OCI-LY3 (cell line): ENCODE measurements at regions not wholly inside any gene's neighbourhood (a gene's known extent, or its start where the extent isn't known, plus 50 kb on each side); places are given as distances from the start of the nearest gene placed in this dataset.

Source experiments
- H2AFZ ChIP-seq: fragments of 200-600, 300-600 bp; shearing (Covaris generic); 2 replicates; pipeline ENCODE4 v1.6.0; 2014; ENCODE audit warnings: antibody characterized with exemption, low read depth, low read length
- H3K27ac ChIP-seq: fragments of 200-600, 300-600 bp; sonication (generic); 2 replicates; pipeline ENCODE4 v1.5.1; 2014; ENCODE audit warnings: mild to moderate bottlenecking, low read length, moderate library complexity, mixed read lengths
- H3K27me3 ChIP-seq: fragments of 200-600, 300-600 bp; sonication (generic); 2 replicates; pipeline ENCODE4 v1.6.1; 2014; ENCODE audit warnings: low read depth, low read length, mixed read lengths
- H3K36me3 ChIP-seq: fragments of 200-600, 300-600 bp; sonication (generic); replicated peaks from 2 replicates; pipeline ENCODE3; 2014; ENCODE audit warnings: low read depth, low read length, mixed read lengths
- H3K4me1 ChIP-seq: fragments of 300-600, 200-600 bp; sonication (generic); 2 replicates; pipeline ENCODE4 v1.6.1; 2014; ENCODE audit warnings: low read length, mixed read lengths
- H3K4me2 ChIP-seq: fragments of 200-600, 300-600 bp; sonication (generic); 2 replicates; pipeline ENCODE4 v1.6.1; 2014; ENCODE audit warnings: low read length, mixed read lengths
- H3K4me3 ChIP-seq: fragments of 300-600, 200-600 bp; sonication (generic); 2 replicates; pipeline ENCODE4 v1.5.1; 2014; ENCODE audit warnings: antibody characterized with exemption, mild to moderate bottlenecking, low read length, moderate library complexity
- H3K79me2 ChIP-seq: fragments of 300-600, 200-600 bp; shearing (Covaris generic); 2 replicates; pipeline ENCODE4 v1.6.1; 2014; ENCODE audit warnings: mild to moderate bottlenecking, low read length, mixed read lengths
- H3K9ac ChIP-seq: fragments of 300-600, 200-600 bp; shearing (Covaris generic); 2 replicates; pipeline ENCODE4 v1.6.0; 2014; ENCODE audit warnings: mild to moderate bottlenecking, low read length, moderate library complexity
- H3K9me3 ChIP-seq: fragments of 200-600, 300-600 bp; shearing (Covaris generic); 2 replicates; pipeline ENCODE4 v1.6.1; 2014; ENCODE audit warnings: low read length, mixed read lengths; ENCODE audit not compliant: insufficient read depth
- H4K20me1 ChIP-seq: fragments of 200-600, 300-600 bp; sonication (generic); 2 replicates; pipeline ENCODE4 v1.6.1; 2016; ENCODE audit warnings: low read length, mixed read lengths; ENCODE audit not compliant: insufficient read depth
- EZH2phosphoT487 ChIP-seq: fragments of 200-600 bp; shearing (Covaris generic); IDR thresholded peaks from 2 replicates; pipeline ENCODE4 v1.6.1; 2018; ENCODE audit warnings: antibody characterized with exemption, mixed run types, low read depth
- TF ChIP-seq, protein P1 (sequence below): fragments of 200-600, 300-600 bp; sonication (generic); IDR thresholded peaks from 2 replicates; pipeline ENCODE4 v1.5.1; 2014; ENCODE audit warnings: antibody characterized with exemption, low read length, low read depth

DNA sequence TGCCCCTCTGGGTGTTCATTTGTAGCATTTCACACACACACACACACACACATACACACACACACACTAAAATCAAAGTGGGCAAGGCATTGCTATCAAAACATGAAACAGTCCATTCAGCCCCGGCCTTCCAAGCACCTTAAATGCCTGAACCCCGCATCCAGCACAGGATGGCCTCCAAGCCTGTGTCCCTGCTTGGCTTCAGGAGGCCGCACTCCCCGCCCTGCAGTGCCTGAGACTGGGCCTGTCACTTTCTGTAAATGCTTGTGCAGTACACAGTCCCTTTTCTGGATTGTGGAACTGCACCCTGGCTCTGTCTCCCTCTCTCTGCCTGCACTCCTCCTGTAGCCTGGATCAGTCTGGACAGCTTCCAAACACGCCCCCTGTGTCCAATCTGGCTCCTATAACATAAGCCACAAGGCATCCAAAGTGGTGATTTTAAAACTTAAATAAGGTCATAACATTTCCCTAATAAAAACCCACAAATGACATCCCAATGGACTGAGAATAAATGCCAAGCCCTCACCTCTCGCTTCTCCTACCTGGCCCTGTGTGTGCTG is 972.2 kb upstream of the TMEM132C start:
- TF ChIP-seq EZH2phosphoT487: no peak
- TF ChIP-seq, protein P1, sequence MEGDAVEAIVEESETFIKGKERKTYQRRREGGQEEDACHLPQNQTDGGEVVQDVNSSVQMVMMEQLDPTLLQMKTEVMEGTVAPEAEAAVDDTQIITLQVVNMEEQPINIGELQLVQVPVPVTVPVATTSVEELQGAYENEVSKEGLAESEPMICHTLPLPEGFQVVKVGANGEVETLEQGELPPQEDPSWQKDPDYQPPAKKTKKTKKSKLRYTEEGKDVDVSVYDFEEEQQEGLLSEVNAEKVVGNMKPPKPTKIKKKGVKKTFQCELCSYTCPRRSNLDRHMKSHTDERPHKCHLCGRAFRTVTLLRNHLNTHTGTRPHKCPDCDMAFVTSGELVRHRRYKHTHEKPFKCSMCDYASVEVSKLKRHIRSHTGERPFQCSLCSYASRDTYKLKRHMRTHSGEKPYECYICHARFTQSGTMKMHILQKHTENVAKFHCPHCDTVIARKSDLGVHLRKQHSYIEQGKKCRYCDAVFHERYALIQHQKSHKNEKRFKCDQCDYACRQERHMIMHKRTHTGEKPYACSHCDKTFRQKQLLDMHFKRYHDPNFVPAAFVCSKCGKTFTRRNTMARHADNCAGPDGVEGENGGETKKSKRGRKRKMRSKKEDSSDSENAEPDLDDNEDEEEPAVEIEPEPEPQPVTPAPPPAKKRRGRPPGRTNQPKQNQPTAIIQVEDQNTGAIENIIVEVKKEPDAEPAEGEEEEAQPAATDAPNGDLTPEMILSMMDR: no peak
- H3K9me3 ChIP-seq: no peaks in the 10 kb centered on the region
- no peaks in the 10 kb centered on the region for H3K4me1 ChIP-seq
- no peak overlapping the region for H3K4me2 ChIP-seq
- H3K27ac ChIP-seq: no peak overlapping the region
- H3K36me3 ChIP-seq: no peaks in the 10 kb centered on the region
- no peaks in the 10 kb centered on the region for H3K79me2 ChIP-seq
- H3K27me3 ChIP-seq: peaks cover 6% of the 10 kb centered on the region
- no peak overlapping the region for H3K9ac ChIP-seq
- no peak overlapping the region for H3K4me3 ChIP-seq
- no peak overlapping the region for H2AFZ ChIP-seq
- no peaks in the 10 kb centered on the region for H4K20me1 ChIP-seq

DNA sequence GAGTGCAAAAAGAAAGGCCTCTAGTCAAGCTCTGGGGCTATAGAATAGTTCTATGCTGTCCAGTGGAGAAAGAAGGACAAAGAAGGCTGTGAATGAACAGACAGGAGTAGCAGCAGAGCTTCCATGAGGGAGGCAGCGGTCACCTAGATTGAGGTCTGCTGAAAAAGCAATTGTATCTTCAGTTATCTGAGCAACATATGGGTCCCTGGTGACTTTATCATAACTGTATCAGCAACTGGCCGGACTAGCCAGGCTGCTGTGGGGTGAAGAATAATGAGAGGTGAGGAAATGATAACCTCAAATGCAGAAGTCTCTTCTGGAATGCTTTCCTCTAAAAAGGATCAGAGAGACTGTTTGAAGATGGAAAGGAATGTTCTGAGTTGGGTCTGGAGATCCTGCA is 971.3 kb upstream of the TMEM132C start:
- Histone ChIP-seq H4K20me1 (no peaks in the 10 kb centered on the region), H2AFZ (no peak overlapping the region), H3K9me3 (no peaks in the 10 kb centered on the region), H3K4me2 (no peak overlapping the region), H3K36me3 (no peaks in the 10 kb centered on the region), H3K27ac (no peak overlapping the region), H3K79me2 (no peaks in the 10 kb centered on the region), H3K4me3 (no peak overlapping the region), H3K9ac (no peak overlapping the region), H3K27me3 (peaks cover 6% of the 10 kb centered on the region), H3K4me1 (no peaks in the 10 kb centered on the region)
- TF ChIP-seq, protein P1: no peak
- TF ChIP-seq EZH2phosphoT487: no peak

DNA sequence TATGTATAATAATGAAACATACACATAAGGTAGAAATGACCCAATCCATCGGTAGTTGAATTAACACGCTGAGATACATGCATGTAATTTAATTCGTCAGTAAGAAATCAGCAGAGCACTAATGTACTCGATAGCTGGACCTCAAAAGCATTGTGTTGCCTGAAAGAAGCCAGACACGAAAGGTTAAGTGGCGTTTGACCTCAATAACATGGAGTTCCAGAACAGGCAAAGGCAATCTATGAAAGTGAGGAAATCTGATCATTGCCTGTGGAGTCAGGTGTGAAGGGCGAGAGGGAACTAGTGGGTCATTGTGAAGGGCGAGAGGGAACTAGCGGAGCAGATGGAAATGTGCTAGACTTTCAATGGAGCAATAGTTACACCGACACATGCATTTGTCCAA is 970.4 kb upstream of the TMEM132C start:
- no peak overlapping the region for H3K27ac ChIP-seq
- no peaks in the 10 kb centered on the region for H4K20me1 ChIP-seq
- no peaks in the 10 kb centered on the region for H3K4me1 ChIP-seq
- H3K27me3 ChIP-seq: peaks cover 6% of the 10 kb centered on the region
- TF ChIP-seq, protein P1: no peak
- TF ChIP-seq EZH2phosphoT487: no peak
- H3K36me3 ChIP-seq: no peaks in the 10 kb centered on the region
- H3K4me2 ChIP-seq: no peak overlapping the region
- H3K9me3 ChIP-seq: no peaks in the 10 kb centered on the region
- H2AFZ ChIP-seq: no peak overlapping the region
- H3K4me3 ChIP-seq: no peak overlapping the region
- H3K79me2 ChIP-seq: no peaks in the 10 kb centered on the region
- no peak overlapping the region for H3K9ac ChIP-seq

DNA sequence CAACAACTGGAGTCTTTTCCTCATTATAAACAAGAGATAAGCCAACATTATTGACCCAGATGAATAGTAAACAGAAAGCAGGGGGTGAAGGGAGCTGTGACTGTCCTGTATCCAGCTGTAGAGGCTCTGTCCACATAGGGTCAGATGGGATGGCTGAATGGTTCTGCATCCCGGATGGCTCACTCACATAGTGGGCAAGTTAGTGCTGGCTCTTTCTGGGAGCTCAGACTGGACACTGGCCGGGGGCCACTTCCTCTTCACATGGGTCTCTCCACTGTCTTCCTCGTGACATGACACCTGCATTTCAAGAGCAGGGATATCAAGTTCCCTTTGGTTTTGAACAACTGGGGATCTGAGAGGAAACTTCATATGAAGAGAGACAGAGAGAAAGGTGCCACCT is 969.6 kb upstream of the TMEM132C start:
- TF ChIP-seq, protein P1: no peak
- TF ChIP-seq EZH2phosphoT487: no peak
- H4K20me1 ChIP-seq: no peaks in the 10 kb centered on the region
- no peak overlapping the region for H3K27ac ChIP-seq
- H2AFZ ChIP-seq: no peak overlapping the region
- H3K79me2 ChIP-seq: no peaks in the 10 kb centered on the region
- H3K4me2 ChIP-seq: no peak overlapping the region
- no peak overlapping the region for H3K4me3 ChIP-seq
- H3K4me1 ChIP-seq: no peaks in the 10 kb centered on the region
- peaks cover 6% of the 10 kb centered on the region for H3K27me3 ChIP-seq
- no peaks in the 10 kb centered on the region for H3K36me3 ChIP-seq
- no peak overlapping the region for H3K9ac ChIP-seq
- no peaks in the 10 kb centered on the region for H3K9me3 ChIP-seq
